Mesenchymal stem cell (in vitro differentiated cells and primary cell): ENCODE measurements at regions not wholly inside any gene's neighbourhood (a gene's known extent, or its start where the extent isn't known, plus 50 kb on each side); places are given as distances from the start of the nearest gene placed in this dataset.

Experiments
- DNase-seq: peaks from one replicate; pipeline ENCODE4 v3.0.0-alpha.2; 2013
- H2AFZ ChIP-seq: one replicate; pipeline ENCODE4 v1.6.1; 2013; ENCODE audit warnings: low read depth, mild to moderate bottlenecking, control low read depth, inconsistent platforms, low read length, moderate library complexity
- H2AK5ac ChIP-seq: 2 replicates; pipeline ENCODE4 v1.6.1; 2013; ENCODE audit warnings: low read length, moderate library complexity, mild to moderate bottlenecking, inconsistent platforms; ENCODE audit not compliant: severe bottlenecking
- H2BK120ac ChIP-seq: one replicate; pipeline ENCODE4 v1.6.1; 2013; ENCODE audit warnings: low read depth, mild to moderate bottlenecking, inconsistent platforms, low read length, moderate library complexity
- H2BK12ac ChIP-seq, 2 experiments: one replicate each; pipeline ENCODE4 v1.6.1; 2013; ENCODE audit warnings: inconsistent platforms in 2 of 2, low read length in 2 of 2, mild to moderate bottlenecking in 2 of 2, moderate library complexity in 2 of 2, control low read depth in 1 of 2
- H2BK15ac ChIP-seq: one replicate; pipeline ENCODE4 v1.6.1; 2013; ENCODE audit warnings: mild to moderate bottlenecking, low read depth, inconsistent platforms; ENCODE audit not compliant: poor library complexity, severe bottlenecking
- H2BK5ac ChIP-seq: 2 replicates; pipeline ENCODE4 v1.6.1; 2013; ENCODE audit warnings: low read depth, mild to moderate bottlenecking, low read length, control low read depth, inconsistent platforms; ENCODE audit not compliant: poor library complexity, severe bottlenecking
- H3K14ac ChIP-seq, 2 experiments: one replicate each; pipeline ENCODE4 v1.6.1; 2013; ENCODE audit warnings: inconsistent platforms in 2 of 2, low read length in 2 of 2, control low read depth in 1 of 2, mild to moderate bottlenecking in 1 of 2, moderate library complexity in 1 of 2
- H3K18ac ChIP-seq, 2 experiments: one replicate each; pipeline ENCODE4 v1.6.1; 2013; ENCODE audit warnings: inconsistent platforms in 2 of 2, low read length in 2 of 2, control low read depth in 1 of 2, low read depth in 1 of 2, mild to moderate bottlenecking in 1 of 2
- H3K23ac ChIP-seq, 2 experiments: one replicate each; pipeline ENCODE4 v1.6.1; 2013; ENCODE audit warnings: inconsistent platforms in 2 of 2, low read length in 2 of 2, mild to moderate bottlenecking in 2 of 2, moderate library complexity in 2 of 2, control low read depth in 1 of 2
- H3K27ac ChIP-seq: 2 replicates; pipeline ENCODE4 v1.5.1; 2013; ENCODE audit warnings: mild to moderate bottlenecking, moderate library complexity, low read length, control low read depth, inconsistent platforms; ENCODE audit not compliant: poor library complexity, severe bottlenecking
- H3K27me3 ChIP-seq, 2 experiments: 2 replicates each; pipeline versions ENCODE4 v1.6.1 to v1.7.0; 2013; ENCODE audit warnings: low read length in 2 of 2, mild to moderate bottlenecking in 2 of 2, moderate library complexity in 2 of 2, control low read depth in 1 of 2, inconsistent platforms in 1 of 2; ENCODE audit not compliant: control insufficient read depth in 1 of 2, insufficient read depth in 1 of 2
- H3K36me3 ChIP-seq, 2 experiments: 2 replicates each; pipeline versions ENCODE4 v1.6.1 to v1.7.0; 2013; ENCODE audit warnings: low read length in 2 of 2, control low read depth in 1 of 2, inconsistent platforms in 1 of 2, low read depth in 1 of 2, mild to moderate bottlenecking in 1 of 2; ENCODE audit not compliant: insufficient read depth in 2 of 2, control insufficient read depth in 1 of 2
- H3K4ac ChIP-seq, 2 experiments: one replicate each; pipeline ENCODE4 v1.6.1; 2013; ENCODE audit warnings: inconsistent platforms in 2 of 2, low read length in 2 of 2, mild to moderate bottlenecking in 2 of 2, moderate library complexity in 2 of 2, control low read depth in 1 of 2, low read depth in 1 of 2
- H3K4me1 ChIP-seq: 2 replicates; pipeline ENCODE4 v1.6.1; 2013; ENCODE audit warnings: low read depth, low read length, control low read depth; ENCODE audit not compliant: control insufficient read depth, insufficient read depth
- H3K4me2 ChIP-seq: 2 replicates; pipeline ENCODE4 v1.6.1; 2013; ENCODE audit warnings: low read length, mild to moderate bottlenecking, inconsistent platforms; ENCODE audit not compliant: poor library complexity, severe bottlenecking
- H3K4me3 ChIP-seq, 2 experiments: 2 replicates each; pipeline versions ENCODE4 v1.5.1 to v1.7.0; 2013; ENCODE audit warnings: low read length in 2 of 2, mild to moderate bottlenecking in 2 of 2, control low read depth in 1 of 2, low read depth in 1 of 2; ENCODE audit not compliant: insufficient read depth in 1 of 2
- H3K79me1 ChIP-seq: replicated peaks from 2 replicates; pipeline ENCODE4 v1.6.1; 2013; ENCODE audit warnings: mild to moderate bottlenecking, control low read depth, low read length, inconsistent platforms; ENCODE audit not compliant: poor library complexity, severe bottlenecking
- H3K9ac ChIP-seq: 2 replicates; pipeline ENCODE4 v1.7.0; 2013; ENCODE audit warnings: mild to moderate bottlenecking, low read length, moderate library complexity
- H3K9me3 ChIP-seq: 2 replicates; pipeline ENCODE4 v1.7.0; 2013; ENCODE audit warnings: mild to moderate bottlenecking, low read length; ENCODE audit not compliant: control insufficient read depth
- H4K8ac ChIP-seq: one replicate; pipeline ENCODE4 v1.6.1; 2013; ENCODE audit warnings: inconsistent platforms, mild to moderate bottlenecking, low read length, moderate library complexity
- H4K91ac ChIP-seq: one replicate; pipeline ENCODE4 v1.6.1; 2013; ENCODE audit warnings: mild to moderate bottlenecking, low read length, inconsistent platforms
- WGBS: methylation state at CpG from one replicate; pipeline ENCODE4 v1.1.7; 2013; ENCODE audit warnings: mixed read lengths; 5-methylcytosine and 5-hydroxymethylcytosine counted together

DNA sequence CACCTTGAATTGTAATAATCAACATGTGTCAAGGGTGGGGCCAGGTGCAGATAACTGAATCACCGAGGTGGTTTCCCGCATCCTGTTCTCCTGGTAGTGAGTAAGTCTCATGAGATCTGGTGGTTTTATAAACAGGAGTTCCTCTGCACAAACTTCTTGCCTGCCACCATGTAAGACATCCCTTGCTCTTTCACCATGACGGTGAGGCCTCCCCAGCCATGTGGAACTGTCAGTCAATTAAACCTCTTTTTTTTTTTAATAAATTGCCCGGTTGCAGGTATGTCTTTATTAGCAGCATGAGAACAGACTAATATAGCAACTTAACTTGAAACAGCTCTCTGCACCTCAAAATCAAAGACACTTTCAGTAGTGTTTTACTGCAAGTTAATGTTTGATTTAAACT lies 121.6 kb downstream of the OGFRL1 start:
- no peak overlapping the region for H2AK5ac ChIP-seq
- H2BK15ac ChIP-seq: no peak overlapping the region
- H2BK120ac ChIP-seq: peak overlapping the region; percentile 19
- H3K18ac ChIP-seq: peak overlapping the region in 1 of 2 experiments; percentile 34
- peak overlapping the region; percentile 82 for H3K27ac ChIP-seq
- H3K9me3 ChIP-seq: no peaks in the 10 kb centered on the region
- no peak overlapping the region for H3K23ac ChIP-seq
- H2BK5ac ChIP-seq: no peak overlapping the region
- no peak overlapping the region for H3K4me3 ChIP-seq
- H4K91ac ChIP-seq: no peak overlapping the region
- peaks cover 17% of the 10 kb centered on the region for H3K4me1 ChIP-seq
- peak overlapping the region in 1 of 2 experiments; percentile 28 for H3K4ac ChIP-seq
- no peaks in the 10 kb centered on the region for H3K27me3 ChIP-seq
- no peak overlapping the region for H3K4me2 ChIP-seq
- H2BK12ac ChIP-seq: no peak overlapping the region
- 81% methylated on average over 4 of the region's 4 CpGs for WGBS
- H4K8ac ChIP-seq: no peak overlapping the region
- H3K36me3 ChIP-seq: peaks cover 10 to 24% of the 10 kb centered on the region in 2 experiments
- H3K14ac ChIP-seq: no peak overlapping the region
- H3K79me1 ChIP-seq: no peaks in the 10 kb centered on the region
- H2AFZ ChIP-seq: no peak overlapping the region
- no peak for DNase-seq
- no peak overlapping the region for H3K9ac ChIP-seq

DNA sequence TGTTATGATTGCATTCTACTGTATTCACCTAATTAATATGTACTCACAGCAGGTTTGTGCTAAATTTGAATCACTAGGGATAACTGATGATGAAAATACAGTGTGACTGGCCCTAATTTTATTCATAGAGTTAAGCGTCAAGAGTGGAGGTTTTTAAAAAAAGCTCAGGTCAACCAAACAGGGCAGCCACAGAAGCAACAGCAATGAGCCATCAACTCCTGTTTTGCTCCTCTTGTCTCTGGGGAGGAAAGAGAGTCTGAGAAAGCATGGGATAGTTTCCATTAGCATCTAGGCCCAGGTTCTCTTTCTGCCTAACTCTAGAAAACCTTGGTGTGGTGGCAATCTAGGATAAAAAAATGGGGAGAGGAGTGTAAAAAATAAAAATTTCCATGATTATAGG lies 122.1 kb downstream of the OGFRL1 start:
- Histone ChIP-seq H2AFZ (no peak overlapping the region), H2AK5ac (no peak overlapping the region), H4K91ac (no peak overlapping the region)

DNA sequence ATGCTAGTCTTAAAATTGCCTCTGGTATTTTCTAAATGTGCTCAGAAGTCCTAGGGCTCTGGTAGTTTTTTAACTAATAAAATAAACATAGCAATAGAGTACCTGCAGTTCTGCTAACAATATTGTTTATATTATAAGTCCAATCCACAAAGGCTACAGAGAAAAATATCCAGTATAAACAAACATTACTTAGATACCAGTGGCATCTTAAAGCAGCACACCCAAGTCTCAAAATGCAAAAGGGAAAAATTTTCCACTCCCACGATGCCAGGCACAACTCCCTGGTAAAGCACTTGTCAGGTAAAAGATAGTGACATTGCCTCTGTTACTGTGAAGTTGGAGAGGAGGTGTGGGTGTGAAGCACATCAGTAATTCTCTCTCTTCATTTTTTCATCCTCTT lies 123.3 kb downstream of the OGFRL1 start:
- Histone ChIP-seq H2BK5ac (no peak overlapping the region), H3K23ac (no peak overlapping the region), H2AFZ (no peak overlapping the region), H3K4ac (no peak overlapping the region), H3K79me1 (no peaks in the 10 kb centered on the region), H3K4me1 (peaks cover 16% of the 10 kb centered on the region), H3K14ac (no peak overlapping the region), H3K9ac (no peak overlapping the region), H2AK5ac (peak overlapping the region; percentile 84), H3K18ac (no peak overlapping the region), H2BK15ac (no peak overlapping the region), H4K91ac (no peak overlapping the region), H3K27ac (peak overlapping the region; percentile 92), H3K4me3 (no peak overlapping the region), H2BK120ac (no peak overlapping the region), H3K4me2 (peak overlapping the region; percentile 57), H2BK12ac (no peak overlapping the region), H3K9me3 (no peaks in the 10 kb centered on the region), H3K27me3 (no peaks in the 10 kb centered on the region), H4K8ac (no peak overlapping the region), H3K36me3 (peaks cover 12 to 37% of the 10 kb centered on the region in 2 experiments)
- WGBS: no CpG with 5 or more reads among the region's 1 CpG
- DNase-seq: no peak

More for the DNA sequence above, 122.1 kb downstream of the OGFRL1 start:
- Histone ChIP-seq H3K79me1 (no peaks in the 10 kb centered on the region), H2BK15ac (no peak overlapping the region), H3K14ac (no peak overlapping the region), H3K4me3 (no peak overlapping the region), H3K9me3 (no peaks in the 10 kb centered on the region), H3K9ac (no peak overlapping the region), H3K4me2 (no peak overlapping the region), H4K8ac (no peak overlapping the region), H3K36me3 (peaks cover 10 to 29% of the 10 kb centered on the region in 2 experiments), H3K23ac (no peak overlapping the region), H3K4ac (no peak overlapping the region), H3K4me1 (peaks cover 16% of the 10 kb centered on the region), H3K18ac (peak overlapping the region in 1 of 2 experiments; percentile 21), H2BK5ac (no peak overlapping the region), H3K27ac (peak overlapping the region; percentile 75), H2BK120ac (no peak overlapping the region), H3K27me3 (no peaks in the 10 kb centered on the region), H2BK12ac (no peak overlapping the region)
- 78% methylated on average over 1 of the region's 1 CpG for WGBS
- no peak for DNase-seq

DNA sequence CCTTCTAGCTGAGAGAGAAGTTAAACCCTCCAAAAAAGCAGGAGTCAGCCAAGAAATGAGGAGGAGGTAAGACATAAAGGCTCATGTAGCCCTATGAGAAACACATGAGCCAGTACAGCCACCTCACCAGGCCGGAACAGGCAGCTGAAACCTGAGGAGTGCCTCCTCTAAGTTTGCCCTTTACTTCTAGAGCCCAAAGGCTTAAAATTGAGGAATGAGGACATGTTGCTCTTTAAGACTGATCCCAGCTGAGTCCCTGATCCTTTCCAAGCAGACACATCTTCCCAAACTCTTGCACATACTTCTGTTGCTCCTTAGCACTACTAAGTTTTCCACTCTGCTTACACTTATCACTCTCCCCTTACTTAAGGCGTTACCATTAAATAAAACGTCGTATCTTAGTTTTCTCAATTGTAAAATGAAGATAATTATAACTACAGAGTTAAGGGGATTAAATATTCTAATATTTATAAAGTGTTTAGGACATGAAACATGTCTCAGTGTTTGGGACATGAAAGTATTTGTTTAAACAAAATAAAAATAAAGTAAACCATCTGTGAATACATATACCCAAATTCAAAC lies 124.0 kb downstream of the OGFRL1 start:
- Histone ChIP-seq H4K8ac (peak overlapping the region; percentile 21), H2BK5ac (no peak overlapping the region), H4K91ac (no peak overlapping the region), H3K14ac (peak overlapping the region in 1 of 2 experiments; percentile 75), H2AFZ (no peak overlapping the region), H3K4me1 (peaks cover 15% of the 10 kb centered on the region), H3K4ac (peak overlapping the region in 1 of 2 experiments; percentile 73), H3K79me1 (no peaks in the 10 kb centered on the region), H3K4me3 (no peak overlapping the region), H3K4me2 (peak overlapping the region; percentile 54), H3K9ac (no peak overlapping the region), H2AK5ac (peak overlapping the region; percentile 74), H3K9me3 (no peaks in the 10 kb centered on the region), H3K18ac (peak overlapping the region; percentile 11 to 78), H3K27me3 (no peaks in the 10 kb centered on the region), H2BK15ac (no peak overlapping the region), H3K27ac (peak overlapping the region; percentile 92), H3K36me3 (peaks cover 11 to 41% of the 10 kb centered on the region in 2 experiments), H2BK12ac (peak overlapping the region in 1 of 2 experiments; percentile 31), H2BK120ac (no peak overlapping the region), H3K23ac (no peak overlapping the region)
- 61% methylated on average over 1 of the region's 4 CpGs for WGBS
- no peak for DNase-seq
